Smooth muscle cell (in vitro differentiated cells): ENCODE measurements at regions not wholly inside any gene's neighbourhood (a gene's known extent, or its start where the extent isn't known, plus 50 kb on each side); places are given as distances from the start of the nearest gene placed in this dataset.

Experiments
- DNase-seq: peaks from one replicate; lab custom pipeline; 2025; ENCODE audit not compliant: unreplicated experiment; lab: John Stamatoyannopoulos, UW
- H2AFZ ChIP-seq: fragments of 200-600 bp; sonication (generic); 2 replicates; pipeline ENCODE4 v1.6.0; 2016; ENCODE audit warnings: antibody characterized with exemption, low read depth, mild to moderate bottlenecking
- H3F3A ChIP-seq: fragments of 200-600 bp; sonication (generic); 2 replicates; pipeline ENCODE4 v1.6.0; 2017; ENCODE audit warnings: antibody characterized with exemption, low read depth
- H3K27ac ChIP-seq: fragments of 200-600 bp; sonication (generic); 2 replicates; pipeline ENCODE4 v1.5.1; 2016; ENCODE audit warnings: low read depth, mild to moderate bottlenecking
- H3K27me3 ChIP-seq: fragments of 200-600 bp; sonication (generic); 2 replicates; pipeline ENCODE4 v1.6.1; 2016; ENCODE audit warnings: low read depth, mild to moderate bottlenecking
- H3K36me3 ChIP-seq: fragments of 200-600 bp; sonication (generic); 2 replicates; pipeline ENCODE4 v1.5.1; 2016; ENCODE audit warnings: low read depth
- H3K4me1 ChIP-seq: fragments of 200-600 bp; sonication (generic); 2 replicates; pipeline ENCODE4 v1.5.1; 2016; ENCODE audit warnings: low read depth
- H3K4me2 ChIP-seq: fragments of 200-600 bp; sonication (generic); 2 replicates; pipeline ENCODE4 v1.6.0; 2016; ENCODE audit warnings: mild to moderate bottlenecking
- H3K4me3 ChIP-seq: fragments of 200-600 bp; sonication (generic); 2 replicates; pipeline ENCODE4 v1.5.1; 2016; ENCODE audit warnings: mild to moderate bottlenecking
- H3K79me2 ChIP-seq: fragments of 200-600 bp; sonication (generic); 2 replicates; pipeline ENCODE4 v1.6.0; 2016; ENCODE audit warnings: low read depth, mild to moderate bottlenecking
- H3K9ac ChIP-seq: fragments of 200-600 bp; sonication (generic); 2 replicates; pipeline ENCODE4 v1.6.0; 2016; ENCODE audit warnings: low read depth
- H3K9me3 ChIP-seq: fragments of 200-600 bp; sonication (generic); replicated peaks from 2 replicates; pipeline ENCODE4 v1.5.1; 2016; ENCODE audit warnings: low read depth
- H4K20me1 ChIP-seq: fragments of 200-600 bp; sonication (generic); 2 replicates; pipeline ENCODE4 v1.6.0; 2016; ENCODE audit warnings: low read depth
- CTCF ChIP-seq: fragments of 200-600 bp; sonication (generic); IDR thresholded peaks from 2 replicates; pipeline ENCODE4 v1.5.1; 2017; ENCODE audit warnings: borderline replicate concordance, mild to moderate bottlenecking, antibody characterized with exemption; ENCODE audit not compliant: insufficient read depth, poor library complexity, severe bottlenecking
- WGBS: methylation state at CpG from one replicate; pipeline ENCODE4 v1.1.7; 2016; ENCODE audit warnings: low lambda C conversion rate; 5-methylcytosine and 5-hydroxymethylcytosine counted together

GRCh38 chr2:11996618-11997017 lies 250.2 kb downstream of the LPIN1 start:
- DNase-seq: no peak
- H3K27ac ChIP-seq: peak overlapping the region; percentile 39
- no peaks in the 10 kb centered on the region for H3K9me3 ChIP-seq
- H3F3A ChIP-seq: peaks cover 3% of the 10 kb centered on the region
- no peaks in the 10 kb centered on the region for H3K79me2 ChIP-seq
- no peak for TF ChIP-seq CTCF
- H3K4me1 ChIP-seq: no peaks in the 10 kb centered on the region
- no peak overlapping the region for H2AFZ ChIP-seq
- no peaks in the 10 kb centered on the region for H4K20me1 ChIP-seq
- no peak overlapping the region for H3K9ac ChIP-seq
- H3K4me2 ChIP-seq: no peak overlapping the region
- H3K36me3 ChIP-seq: no peaks in the 10 kb centered on the region
- no peak overlapping the region for H3K4me3 ChIP-seq
- no peaks in the 10 kb centered on the region for H3K27me3 ChIP-seq

- Histone ChIP-seq H3K9me3 (no peaks in the 10 kb centered on the region), H3K4me2 (no peak overlapping the region), H2AFZ (no peak overlapping the region), H3K79me2 (no peaks in the 10 kb centered on the region), H3K27ac (peak overlapping the region; percentile 39), H3K4me1 (no peaks in the 10 kb centered on the region), H3K9ac (no peak overlapping the region), H3K27me3 (no peaks in the 10 kb centered on the region), H3K36me3 (no peaks in the 10 kb centered on the region), H4K20me1 (no peaks in the 10 kb centered on the region), H3F3A (peaks cover 3% of the 10 kb centered on the region), H3K4me3 (no peak overlapping the region)
- TF ChIP-seq CTCF: no peak
- no peak for DNase-seq
Measured at GRCh38 chr2:11997142-11997541, 250.7 kb downstream of the LPIN1 start.

DNA sequence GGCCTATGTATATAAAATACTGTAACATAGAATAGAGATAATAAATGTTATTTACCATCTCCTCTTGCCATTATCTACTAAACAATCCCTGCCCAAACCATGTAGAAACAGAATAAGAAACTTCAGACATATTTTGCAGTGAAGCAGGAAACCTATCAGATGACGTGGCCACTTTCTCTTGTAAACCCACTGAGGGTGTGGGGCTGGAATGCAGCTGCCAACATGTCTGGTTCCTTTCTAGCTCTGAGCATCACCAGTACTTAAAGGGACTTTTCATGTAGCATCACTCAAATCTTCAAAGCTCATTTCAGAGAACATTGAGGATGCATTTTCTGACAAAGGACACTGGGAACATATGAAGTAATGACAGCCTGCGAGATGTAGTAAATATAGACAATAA lies 251.8 kb downstream of the LPIN1 start:
- Histone ChIP-seq H3K79me2 (no peaks in the 10 kb centered on the region), H3K9ac (no peak overlapping the region), H3K4me3 (no peak overlapping the region), H3F3A (peaks cover 3% of the 10 kb centered on the region), H3K36me3 (no peaks in the 10 kb centered on the region), H3K4me1 (no peaks in the 10 kb centered on the region), H3K9me3 (no peaks in the 10 kb centered on the region), H3K4me2 (peak overlapping the region; percentile 38), H3K27me3 (no peaks in the 10 kb centered on the region), H2AFZ (no peak overlapping the region), H3K27ac (peak overlapping the region; percentile 61), H4K20me1 (no peaks in the 10 kb centered on the region)
- TF ChIP-seq CTCF: no peak
- no peak for DNase-seq
- 42% methylated on average over 2 of the region's 2 CpGs for WGBS

GRCh38 chr2:11998626-11999378 lies 252.4 kb downstream of the LPIN1 start:
- no peaks in the 10 kb centered on the region for H3K27me3 ChIP-seq
- no peak overlapping the region for H2AFZ ChIP-seq
- no peaks in the 10 kb centered on the region for H4K20me1 ChIP-seq
- no peak for TF ChIP-seq CTCF
- H3K79me2 ChIP-seq: no peaks in the 10 kb centered on the region
- H3K4me2 ChIP-seq: peak overlapping the region; percentile 38
- peak overlapping the region; percentile 61 for H3K27ac ChIP-seq
- H3K4me3 ChIP-seq: no peak overlapping the region
- H3K36me3 ChIP-seq: no peaks in the 10 kb centered on the region
- H3K9ac ChIP-seq: no peak overlapping the region
- WGBS: 93% methylated on average over 4 of the region's 4 CpGs
- H3K4me1 ChIP-seq: no peaks in the 10 kb centered on the region
- DNase-seq: no peak
- no peaks in the 10 kb centered on the region for H3K9me3 ChIP-seq
- H3F3A ChIP-seq: peaks cover 3% of the 10 kb centered on the region
